GM21367 (cell line): ENCODE measurements at regions not wholly inside any gene's neighbourhood (a gene's known extent, or its start where the extent isn't known, plus 50 kb on each side); places are given as distances from the start of the nearest gene placed in this dataset.

ENCODE experiments used
- ATAC-seq: cut with Tn5 transposase; IDR thresholded peaks from one replicate; pipeline ENCODE4 v1.9.1; 2021; ENCODE audit not compliant: unreplicated experiment

GRCh38 chr9:108386032-108386431, 469.8 kb downstream of the ACTL7B start:
- no peak for ATAC-seq

GRCh38 chr9:108383796-108384195, 472.0 kb downstream of the ACTL7B start:
- no peak for ATAC-seq

DNA sequence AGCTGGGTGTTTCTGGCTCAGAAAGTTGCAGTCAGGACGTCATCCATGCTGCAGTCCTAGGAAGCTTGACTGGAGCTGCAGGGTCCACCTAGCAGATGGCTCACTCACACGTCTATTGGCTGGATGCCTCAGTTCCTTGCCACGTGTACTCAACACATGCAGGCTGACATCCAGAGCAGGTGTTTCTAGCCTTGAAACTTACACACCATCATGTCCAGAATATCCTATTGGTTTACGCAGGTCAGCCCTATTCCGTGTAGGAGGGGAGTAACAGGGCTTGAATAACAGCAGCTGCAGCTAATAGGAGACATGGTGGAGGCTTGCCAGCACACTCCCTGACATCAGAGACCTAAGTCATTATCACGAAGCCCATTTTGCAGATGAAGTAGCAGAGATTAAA, 473.5 kb downstream of the ACTL7B start:
- no peak for ATAC-seq

DNA sequence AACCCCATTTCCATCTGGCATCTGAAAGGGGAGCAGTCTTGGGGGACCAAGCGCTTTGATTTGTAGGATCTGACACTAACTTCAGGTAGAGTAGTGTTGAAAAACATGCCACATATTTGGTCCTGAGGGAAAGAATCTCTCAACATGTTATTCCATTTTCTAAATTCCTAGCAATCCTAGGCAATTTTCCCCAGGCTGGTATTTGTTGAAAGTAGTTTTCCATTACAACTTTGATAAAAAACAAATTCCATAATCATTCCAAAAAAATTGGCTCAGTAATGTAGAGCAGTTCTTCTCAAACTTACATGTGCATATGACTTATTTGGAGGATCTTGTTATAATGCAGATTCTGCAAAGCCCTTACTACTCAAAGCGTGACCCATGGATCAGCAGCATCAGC, 477.9 kb downstream of the ACTL7B start:
- no peak for ATAC-seq

DNA sequence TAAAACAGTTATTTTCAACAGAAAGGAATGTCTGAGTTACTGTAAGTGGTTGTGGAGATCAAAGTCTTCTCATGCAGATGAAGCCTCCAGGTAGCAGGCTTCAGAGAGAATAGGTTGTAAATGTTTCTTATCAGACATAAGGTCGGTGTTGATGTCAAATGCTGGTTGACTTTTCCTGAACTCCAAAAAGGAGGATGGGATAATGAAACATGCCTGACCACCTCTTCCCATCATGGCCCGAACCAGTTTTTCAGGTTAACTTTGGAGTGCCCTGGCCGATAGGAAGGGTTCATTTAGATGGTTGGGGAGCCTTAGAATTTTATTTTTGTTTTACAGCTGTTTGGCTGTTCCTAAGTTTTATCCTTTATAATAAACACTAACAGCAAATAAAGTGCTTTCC, 478.4 kb downstream of the ACTL7B start:
- no peak for ATAC-seq

GRCh38 chr9:108376140-108376539, 479.6 kb downstream of the ACTL7B start:
- ATAC-seq, result no peak

DNA sequence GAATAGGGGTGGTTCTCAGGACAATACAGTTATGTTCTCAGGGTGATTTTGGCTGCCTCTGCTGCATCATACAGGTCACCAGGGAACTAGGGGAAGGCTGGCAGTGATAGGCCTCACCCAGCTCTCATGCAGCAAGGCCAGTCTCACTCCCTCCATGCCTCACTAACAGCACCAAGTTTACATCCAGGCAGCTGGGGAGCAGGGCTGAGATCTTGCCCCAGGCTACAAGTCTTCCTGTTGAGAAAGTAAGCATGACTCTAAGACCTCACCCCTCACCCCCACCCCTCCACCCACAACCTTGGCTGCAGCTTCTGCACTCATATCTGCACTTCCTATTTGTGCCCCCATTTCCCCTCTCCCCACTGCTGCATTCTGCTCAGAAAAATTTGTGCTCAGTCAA, 481.2 kb downstream of the ACTL7B start:
- no peak for ATAC-seq

DNA sequence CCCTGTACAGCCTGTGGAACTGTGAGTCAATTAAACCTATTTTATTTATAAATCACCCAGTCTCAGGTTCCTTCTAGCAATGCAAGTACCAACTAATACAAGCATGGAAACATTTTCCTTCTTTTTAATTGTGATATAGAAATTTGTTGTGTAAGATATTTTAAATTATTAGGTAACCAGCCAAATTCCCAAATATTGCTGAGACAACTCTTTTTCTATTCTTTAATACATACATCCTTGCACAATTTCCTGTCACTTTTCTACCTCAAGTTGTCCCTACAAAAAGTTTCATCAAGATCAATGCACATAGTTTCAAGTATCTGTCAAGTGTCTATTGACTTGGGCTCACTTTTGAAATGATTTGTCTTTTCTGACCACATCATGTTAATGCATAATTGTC, 488.6 kb downstream of the ACTL7B start:
- no peak for ATAC-seq

- ATAC-seq, result no peak
Measured at GRCh38 chr9:108363311-108363710, 492.5 kb downstream of the ACTL7B start.

- no peak for ATAC-seq
Measured at GRCh38 chr9:108360304-108360703, 495.5 kb downstream of the ACTL7B start.

DNA sequence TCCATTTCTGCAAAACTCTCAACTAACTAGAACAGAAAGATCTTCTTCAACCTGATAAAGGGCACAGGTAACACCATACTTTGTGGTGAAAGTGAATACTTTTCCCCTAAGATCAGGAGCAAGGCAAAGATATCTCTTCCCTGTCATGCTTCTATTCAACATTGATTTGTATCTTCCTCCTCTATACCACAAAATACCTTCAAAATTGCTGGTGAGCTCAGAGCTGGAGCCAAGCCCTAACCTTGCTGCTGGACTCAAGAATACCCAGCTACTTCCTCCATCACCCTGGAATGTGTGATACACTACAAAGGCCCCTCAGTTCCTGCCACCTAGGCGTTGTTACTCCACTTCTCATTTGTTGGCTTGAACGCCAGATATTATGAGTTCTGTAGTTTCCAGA, 499.0 kb downstream of the ACTL7B start:
- no peak for ATAC-seq

DNA sequence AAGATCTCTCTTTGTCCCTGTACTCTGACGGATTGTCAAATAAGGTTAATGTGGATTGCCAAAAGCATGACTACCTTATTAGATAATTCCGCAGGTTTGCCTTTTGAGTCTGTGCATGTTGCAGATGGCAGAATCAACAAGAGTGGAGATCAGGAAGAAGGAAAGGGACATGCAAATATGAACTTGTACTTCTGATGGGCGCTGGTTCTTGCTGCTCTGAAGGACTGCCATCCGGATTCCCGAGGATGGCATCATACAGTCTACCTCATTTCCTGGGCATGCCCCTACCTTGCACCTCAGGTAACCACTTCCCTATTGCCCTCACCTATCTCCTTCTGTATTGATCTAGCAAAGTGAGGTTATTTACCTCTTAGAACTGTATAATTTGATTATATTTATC, 504.2 kb downstream of the ACTL7B start:
- no peak for ATAC-seq

DNA sequence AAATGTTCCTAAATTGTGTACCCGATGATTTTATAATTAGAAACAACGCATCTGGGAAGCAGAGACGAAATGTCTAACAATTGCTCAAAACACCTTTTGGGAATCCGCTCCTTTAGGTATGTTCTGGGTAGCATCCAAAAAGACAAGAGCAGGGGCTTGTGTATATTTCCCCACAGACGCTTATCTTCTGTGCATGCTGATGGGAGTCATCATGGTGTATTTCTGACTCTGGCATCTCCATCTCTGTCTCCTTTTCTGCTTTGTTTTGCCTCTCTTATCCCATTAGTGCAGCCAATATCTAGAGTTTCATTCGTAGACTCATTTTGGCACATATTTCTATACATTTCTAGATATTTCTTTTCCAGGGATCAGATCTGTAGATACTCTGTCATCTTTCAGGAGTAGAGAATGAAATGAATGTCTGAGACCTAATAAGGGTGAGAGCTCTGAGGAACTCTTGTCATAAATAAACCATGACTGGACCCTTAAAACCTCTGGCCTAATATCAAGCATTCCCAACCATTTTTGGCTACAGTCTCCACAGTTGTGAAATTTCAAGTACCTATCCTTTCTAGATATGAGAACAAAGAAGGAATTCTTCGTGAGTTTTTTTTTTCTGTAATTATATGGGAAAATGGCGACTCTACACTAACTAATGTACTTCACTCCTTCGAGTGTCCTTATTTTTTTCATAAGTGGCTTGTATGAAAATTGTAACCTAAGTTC, 508.2 kb downstream of the ACTL7B start:
- ATAC-seq, result no peak

DNA sequence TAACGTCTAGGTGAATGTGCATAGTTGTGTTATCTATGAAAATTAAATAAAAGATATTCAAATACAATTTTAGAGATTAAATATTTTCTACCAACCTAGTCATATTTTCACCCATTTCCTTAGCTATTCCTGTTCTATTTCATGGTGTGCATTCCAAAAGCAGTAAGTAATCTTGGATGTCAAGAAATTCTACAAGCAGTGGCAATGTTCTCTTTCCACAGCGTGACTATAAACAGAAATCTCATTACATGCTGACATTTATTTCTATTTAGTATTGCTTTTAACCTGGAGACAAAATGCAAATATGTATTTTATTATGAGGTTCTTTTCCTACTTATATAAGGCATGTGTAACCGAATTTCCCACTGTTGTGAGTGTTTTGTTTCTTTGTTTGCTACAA, 510.0 kb downstream of the ACTL7B start:
- ATAC-seq, result no peak

GRCh38 chr9:108339251-108339650, 516.5 kb downstream of the ACTL7B start:
- ATAC-seq, result no peak

GRCh38 chr9:108336575-108336974, 519.2 kb downstream of the ACTL7B start:
- no peak for ATAC-seq

DNA sequence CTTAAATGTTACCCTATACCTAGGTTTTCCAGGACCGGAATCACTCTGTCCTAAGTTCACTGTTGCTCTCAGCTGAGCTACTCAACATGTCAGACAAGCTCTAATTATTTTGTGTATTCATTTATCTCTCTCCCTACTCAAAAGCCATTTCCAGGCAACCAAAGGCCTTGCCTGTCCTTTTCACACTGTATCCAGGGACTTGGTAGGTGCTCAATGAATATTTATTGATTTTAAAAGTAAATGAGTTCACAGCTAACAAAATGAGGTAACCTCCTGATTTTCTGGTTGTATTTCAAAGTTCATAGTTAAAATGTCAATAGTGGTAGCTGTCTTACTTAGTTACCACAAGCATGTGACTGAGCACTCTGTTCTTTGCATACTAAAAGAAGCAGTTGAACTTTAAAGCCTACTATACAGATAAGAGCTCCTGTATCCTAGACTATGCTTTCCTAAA, 522.2 kb downstream of the ACTL7B start:
- ATAC-seq, result no peak

GRCh38 chr9:108331596-108331995, 524.2 kb downstream of the ACTL7B start:
- ATAC-seq, result no peak

GRCh38 chr9:108325406-108325805, 530.4 kb downstream of the ACTL7B start:
- no peak for ATAC-seq

DNA sequence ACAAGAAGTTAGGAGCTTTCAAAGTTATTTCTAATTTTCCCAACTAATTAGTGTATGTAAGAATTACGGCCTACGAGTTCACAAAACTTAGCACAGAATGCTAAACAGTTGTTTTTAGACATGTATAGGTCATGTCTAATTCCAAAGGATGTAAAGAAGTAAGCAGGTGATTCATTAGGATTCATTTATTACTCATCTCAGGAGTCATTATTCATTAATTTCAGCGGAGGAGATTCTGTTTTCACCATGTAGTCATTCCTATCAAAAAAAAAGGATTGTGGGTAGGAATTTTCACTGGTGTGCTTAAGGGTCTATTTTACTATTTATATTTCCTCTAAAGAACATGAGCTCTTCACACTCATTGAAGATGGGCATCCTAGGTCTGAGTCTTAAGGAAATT, 532.2 kb downstream of the ACTL7B start:
- no peak for ATAC-seq

DNA sequence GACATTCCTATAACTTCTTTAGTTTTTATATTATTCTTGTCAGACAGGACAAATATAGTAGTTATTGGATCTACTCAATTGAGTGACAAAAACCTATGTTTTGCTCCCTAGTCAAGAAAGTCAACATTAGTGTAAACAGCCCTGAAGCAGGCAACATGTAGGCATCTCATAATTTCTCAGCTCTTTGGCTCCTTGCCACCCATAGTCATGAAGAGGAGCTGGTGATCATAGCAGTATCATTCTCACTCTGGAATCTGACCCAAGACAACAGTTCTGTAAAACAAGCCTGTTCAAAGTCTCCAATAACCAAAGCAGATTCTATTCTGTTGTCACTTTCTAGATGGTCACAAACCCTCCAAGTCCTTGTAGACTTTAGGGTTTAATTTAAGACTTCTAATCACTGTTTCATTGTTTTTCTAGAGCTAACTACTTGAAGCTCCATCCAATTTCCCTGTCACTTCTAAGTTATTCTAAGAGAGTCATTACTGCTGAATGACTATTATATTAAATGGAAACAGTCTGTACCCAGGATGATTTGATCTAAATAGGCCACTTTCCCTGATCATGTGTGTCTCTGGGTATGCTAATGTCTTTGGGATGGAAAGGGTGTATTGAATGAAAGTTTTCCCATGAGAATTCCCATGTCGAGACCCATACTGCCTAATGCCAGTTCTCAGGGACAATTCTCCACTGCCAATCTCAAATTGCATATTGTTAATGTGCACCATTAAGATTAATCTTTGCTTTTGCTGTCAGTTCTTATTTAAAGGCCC, 533.3 kb downstream of the ACTL7B start:
- ATAC-seq, result no peak

- ATAC-seq, result no peak
Measured at GRCh38 chr9:108316630-108317029, 539.2 kb downstream of the ACTL7B start.

GRCh38 chr9:108316066-108316465, 539.7 kb downstream of the ACTL7B start:
- no peak for ATAC-seq
